ENCODE measurements at regions not wholly inside any gene's neighbourhood (a gene's known extent, or its start where the extent isn't known, plus 50 kb on each side); places are given as distances from the start of the nearest gene placed in this dataset.

DNA sequence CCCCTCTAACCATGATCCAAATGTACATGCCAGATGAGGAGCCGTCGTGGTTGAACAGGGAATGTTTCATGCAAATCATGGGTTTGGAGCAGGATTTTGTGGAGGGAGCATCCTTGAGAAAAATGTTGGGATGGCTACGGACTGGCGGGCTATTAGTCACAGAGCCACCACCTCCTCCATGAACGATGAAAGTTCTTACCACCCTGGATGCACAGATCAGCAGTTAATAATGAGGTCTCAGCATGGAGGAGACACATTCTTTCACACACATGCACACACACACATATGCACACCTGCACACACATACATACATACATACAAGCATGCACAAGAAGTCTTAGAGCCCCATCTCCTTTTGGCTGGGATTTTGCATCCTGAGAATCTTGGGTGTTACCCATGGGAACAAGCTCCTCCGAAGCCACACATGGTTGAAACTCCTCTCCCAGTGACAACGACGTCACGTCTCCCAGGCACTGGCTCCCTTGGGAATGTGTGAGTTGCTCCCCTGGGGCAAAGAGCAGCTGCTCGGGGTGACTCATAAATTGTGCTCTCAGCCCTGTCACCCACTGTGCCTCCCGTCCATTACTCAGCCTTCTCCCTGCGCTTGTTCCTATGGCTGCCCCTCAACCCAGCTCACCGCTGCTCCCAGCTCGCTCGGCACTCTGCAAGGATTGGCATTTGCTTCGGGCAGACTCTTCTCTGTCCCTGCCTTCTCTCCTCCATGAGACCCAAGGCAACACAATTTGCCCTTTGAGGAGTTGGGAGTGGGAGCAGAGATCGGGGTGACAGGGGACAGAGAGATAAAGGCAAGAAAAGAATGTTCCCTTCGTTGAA is 344.6 kb downstream of the SOX9 start:
- no peak overlapping the region for H3K27ac ChIP-seq
- H3K9me3 ChIP-seq: no peaks in the 10 kb centered on the region
- intact Hi-C loops (cut with DNase I): loop anchor here in 1 of 4 donors (10.0 kb wide), 1 partner anchor 1491 kb away; no protein-coding TSS in a partner anchor
- no peaks in the 10 kb centered on the region for H3K27me3 ChIP-seq
- no peaks in the 10 kb centered on the region for H3K36me3 ChIP-seq
- WGBS, 3 donors: 45 to 55% (median 46%) methylated on average over 18 of the region's 18 CpGs
- no peaks in the 10 kb centered on the region for H3K4me1 ChIP-seq (ENCODE audit: insufficient read depth)
- no peak for DNase-seq
- no peak overlapping the region for H3K4me3 ChIP-seq
- TF ChIP-seq, protein P1, sequence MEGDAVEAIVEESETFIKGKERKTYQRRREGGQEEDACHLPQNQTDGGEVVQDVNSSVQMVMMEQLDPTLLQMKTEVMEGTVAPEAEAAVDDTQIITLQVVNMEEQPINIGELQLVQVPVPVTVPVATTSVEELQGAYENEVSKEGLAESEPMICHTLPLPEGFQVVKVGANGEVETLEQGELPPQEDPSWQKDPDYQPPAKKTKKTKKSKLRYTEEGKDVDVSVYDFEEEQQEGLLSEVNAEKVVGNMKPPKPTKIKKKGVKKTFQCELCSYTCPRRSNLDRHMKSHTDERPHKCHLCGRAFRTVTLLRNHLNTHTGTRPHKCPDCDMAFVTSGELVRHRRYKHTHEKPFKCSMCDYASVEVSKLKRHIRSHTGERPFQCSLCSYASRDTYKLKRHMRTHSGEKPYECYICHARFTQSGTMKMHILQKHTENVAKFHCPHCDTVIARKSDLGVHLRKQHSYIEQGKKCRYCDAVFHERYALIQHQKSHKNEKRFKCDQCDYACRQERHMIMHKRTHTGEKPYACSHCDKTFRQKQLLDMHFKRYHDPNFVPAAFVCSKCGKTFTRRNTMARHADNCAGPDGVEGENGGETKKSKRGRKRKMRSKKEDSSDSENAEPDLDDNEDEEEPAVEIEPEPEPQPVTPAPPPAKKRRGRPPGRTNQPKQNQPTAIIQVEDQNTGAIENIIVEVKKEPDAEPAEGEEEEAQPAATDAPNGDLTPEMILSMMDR (IDR thresholded peaks at IDR 0.05): no peak
- TF ChIP-seq POLR2A (IDR thresholded peaks at IDR 0.05) (no peak), EP300 (IDR thresholded peaks at IDR 0.05) (no peak)

DNA sequence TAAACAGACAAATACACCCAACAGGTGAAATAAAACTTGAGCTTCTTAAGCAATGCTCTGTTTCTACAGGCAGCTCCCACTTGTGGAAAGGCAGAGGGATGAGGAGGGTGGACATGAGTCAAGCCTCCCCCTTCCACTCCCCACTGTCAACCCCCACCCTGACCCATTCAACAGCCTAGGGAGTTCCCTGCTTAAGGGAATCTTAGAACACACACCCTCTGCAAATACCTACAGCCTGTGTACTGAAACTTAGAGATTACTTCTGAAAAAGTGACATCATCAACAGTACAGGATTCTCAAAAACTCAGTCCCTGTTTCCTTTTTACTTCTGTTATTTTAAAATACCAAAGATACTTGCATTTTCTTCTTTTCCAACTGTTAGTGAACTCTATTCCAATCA is 345.4 kb downstream of the SOX9 start:
- H3K27me3 ChIP-seq: no peaks in the 10 kb centered on the region
- no peaks in the 10 kb centered on the region for H3K4me1 ChIP-seq (ENCODE audit: insufficient read depth)
- H3K4me3 ChIP-seq: no peak overlapping the region
- H3K27ac ChIP-seq: no peak overlapping the region
- H3K36me3 ChIP-seq: no peaks in the 10 kb centered on the region
- no peak for DNase-seq
- intact Hi-C loops (cut with DNase I): loop anchor here in 1 of 4 donors (10.0 kb wide), 1 partner anchor 1491 kb away; no protein-coding TSS in a partner anchor
- TF ChIP-seq POLR2A (IDR thresholded peaks at IDR 0.05) (no peak), EP300 (IDR thresholded peaks at IDR 0.05) (no peak)
- TF ChIP-seq, protein P1 (IDR thresholded peaks at IDR 0.05): no peak
- no peaks in the 10 kb centered on the region for H3K9me3 ChIP-seq

DNA sequence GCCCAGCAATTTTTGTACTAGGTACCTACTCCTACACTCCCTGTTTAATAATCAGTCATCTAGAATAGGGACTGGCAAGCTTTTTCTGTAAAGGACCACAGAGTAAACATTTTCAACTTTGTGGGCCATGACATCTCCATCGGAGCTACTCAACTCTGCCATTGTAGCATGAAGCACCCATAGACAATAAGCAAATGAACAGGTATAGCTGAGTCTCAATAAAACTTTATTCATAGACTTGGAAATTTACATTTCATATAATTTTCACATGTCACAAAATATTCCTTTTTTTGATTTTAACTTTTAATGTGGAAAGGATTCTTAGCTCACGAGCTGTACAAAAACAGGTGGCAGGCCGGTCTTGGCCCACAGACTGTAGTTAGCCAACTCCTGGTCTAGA is 345.8 kb downstream of the SOX9 start:
- no peak overlapping the region for H3K27ac ChIP-seq
- no peak overlapping the region for H3K4me3 ChIP-seq
- no peak for TF ChIP-seq POLR2A (IDR thresholded peaks at IDR 0.05)
- TF ChIP-seq EP300 (IDR thresholded peaks at IDR 0.05): no peak
- TF ChIP-seq, protein P1 (IDR thresholded peaks at IDR 0.05): no peak
- 88 to 91% (median 91%) methylated on average over 3 of the region's 3 CpGs for WGBS, 3 donors
- no peaks in the 10 kb centered on the region for H3K36me3 ChIP-seq
- intact Hi-C loops (cut with DNase I): loop anchor here in 1 of 4 donors (10.0 kb wide), 1 partner anchor 1492 kb away; no protein-coding TSS in a partner anchor
- no peaks in the 10 kb centered on the region for H3K4me1 ChIP-seq (ENCODE audit: insufficient read depth)
- no peak for DNase-seq
- H3K27me3 ChIP-seq: no peaks in the 10 kb centered on the region
- no peaks in the 10 kb centered on the region for H3K9me3 ChIP-seq

DNA sequence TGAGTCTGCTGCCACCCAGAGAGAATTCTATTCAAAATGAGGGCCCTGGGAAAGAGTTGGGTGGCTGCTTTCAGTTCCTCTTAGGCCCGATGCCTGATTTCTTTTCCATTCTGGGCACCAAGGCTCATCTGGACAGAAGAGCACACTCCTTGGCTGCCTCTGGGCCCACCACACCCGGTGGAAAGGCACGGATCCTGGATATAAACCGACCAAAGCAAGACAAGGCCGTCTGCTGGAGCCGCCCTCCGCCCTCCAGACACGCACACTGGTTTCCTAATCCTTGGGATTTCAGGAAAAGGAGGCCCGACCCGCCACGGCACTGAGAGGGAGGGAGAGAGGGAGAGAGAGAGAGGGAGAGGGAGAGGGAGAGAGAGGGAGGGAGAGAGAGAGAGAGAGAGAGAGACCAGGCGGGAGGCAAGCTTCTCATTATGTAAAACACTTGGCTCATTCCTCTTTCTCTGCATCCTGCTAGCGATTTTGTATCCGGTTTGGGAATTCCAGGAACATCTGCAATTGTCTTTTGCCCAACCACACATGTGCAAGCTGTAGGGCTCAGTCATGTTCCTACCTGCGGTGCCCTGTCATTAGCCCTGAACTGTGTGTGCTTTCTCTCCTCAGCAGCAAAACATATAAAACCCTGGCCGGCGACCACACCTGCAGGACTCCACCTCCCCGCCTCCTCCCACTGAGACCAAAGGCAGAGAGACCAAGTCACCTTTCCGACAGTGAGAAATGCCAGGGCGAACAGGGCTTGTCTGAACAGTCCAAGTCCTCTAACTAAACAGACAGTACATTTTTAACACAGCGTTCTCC is 347.2 kb downstream of the SOX9 start:
- H3K4me3 ChIP-seq: no peak overlapping the region
- no peak overlapping the region for H3K27ac ChIP-seq
- DNase-seq: no peak
- no peaks in the 10 kb centered on the region for H3K4me1 ChIP-seq (ENCODE audit: insufficient read depth)
- no peaks in the 10 kb centered on the region for H3K27me3 ChIP-seq
- WGBS, 3 donors: 39 to 43% (median 40%) methylated on average over 21 of the region's 21 CpGs
- TF ChIP-seq, protein P1 (IDR thresholded peaks at IDR 0.05): no peak
- TF ChIP-seq EP300 (IDR thresholded peaks at IDR 0.05) (no peak), POLR2A (IDR thresholded peaks at IDR 0.05) (no peak)
- no peaks in the 10 kb centered on the region for H3K36me3 ChIP-seq
- intact Hi-C loops (cut with DNase I): loop anchor here in 1 of 4 donors (10.0 kb wide), 1 partner anchor 1493 kb away; no protein-coding TSS in a partner anchor
- H3K9me3 ChIP-seq: no peaks in the 10 kb centered on the region

All from ovary (tissue), 7 donors.